DND-41 (cell line): ENCODE measurements at regions not wholly inside any gene's neighbourhood (a gene's known extent, or its start where the extent isn't known, plus 50 kb on each side); places are given as distances from the start of the nearest gene placed in this dataset.

Experiments
- ATAC-seq: fragments of 200-7000 bp; cut with Tn5 transposase; 3 replicates; pipeline ENCODE4 v1.9.1; 2021; ENCODE audit warnings: low read depth; ENCODE audit not compliant: insufficient read depth
- DNase-seq: peaks from one replicate; pipeline ENCODE4 v3.0.0-alpha.2; 2020
- H2AFZ ChIP-seq: 2 replicates; pipeline ENCODE4 v1.6.0; 2012; ENCODE audit warnings: low read depth, low read length
- H3K27ac ChIP-seq: 2 replicates; pipeline ENCODE4 v1.5.1; 2012; ENCODE audit warnings: low read length, inconsistent platforms
- H3K27me3 ChIP-seq: fragments of 200-600 bp; sonication (generic); 2 replicates; pipeline ENCODE4 v1.6.0; 2012; ENCODE audit warnings: low read length, mild to moderate bottlenecking, inconsistent platforms; ENCODE audit not compliant: insufficient read depth, poor library complexity
- H3K36me3 ChIP-seq: 2 replicates; pipeline ENCODE4 v1.5.1; 2012; ENCODE audit warnings: low read length, inconsistent platforms; ENCODE audit not compliant: insufficient read depth
- H3K4me1 ChIP-seq: 2 replicates; pipeline ENCODE4 v1.5.1; 2012; ENCODE audit warnings: mild to moderate bottlenecking, low read length; ENCODE audit not compliant: insufficient read depth
- H3K4me2 ChIP-seq: 2 replicates; pipeline ENCODE4 v1.6.0; 2012; ENCODE audit warnings: mild to moderate bottlenecking, moderate library complexity, low read length, inconsistent platforms; ENCODE audit not compliant: insufficient read depth
- H3K4me3 ChIP-seq, 2 experiments: fragments of 200-600 bp in 1 of 2; shearing (Covaris generic) in 1 of 2; 2 replicates each; pipeline ENCODE4 v1.5.1; 2012 to 2016; ENCODE audit warnings: inconsistent platforms in 2 of 2, low read length in 2 of 2, mild to moderate bottlenecking in 2 of 2, low read depth in 1 of 2, moderate library complexity in 1 of 2
- H3K79me2 ChIP-seq: 2 replicates; pipeline ENCODE4 v1.6.0; 2012; ENCODE audit warnings: low read length, inconsistent platforms; ENCODE audit not compliant: insufficient read depth
- H3K9ac ChIP-seq: 2 replicates; pipeline ENCODE4 v1.6.0; 2012; ENCODE audit warnings: low read depth, mild to moderate bottlenecking, inconsistent platforms, low read length, moderate library complexity
- H3K9me3 ChIP-seq: 2 replicates; pipeline ENCODE4 v1.5.1; 2012; ENCODE audit warnings: low read length, moderate library complexity, mild to moderate bottlenecking, inconsistent platforms; ENCODE audit not compliant: insufficient read depth, severe bottlenecking
- H4K20me1 ChIP-seq: 2 replicates; pipeline ENCODE4 v1.6.0; 2012; ENCODE audit warnings: low read length; ENCODE audit not compliant: insufficient read depth
- EZH2 ChIP-seq: IDR thresholded peaks from 3 replicates; pipeline ENCODE4 v1.6.1; 2012; ENCODE audit warnings: borderline replicate concordance, low read depth, mild to moderate bottlenecking, moderate library complexity, low read length, inconsistent platforms; ENCODE audit not compliant: severe bottlenecking
- TF ChIP-seq, protein P1 (sequence below): IDR thresholded peaks from 2 replicates; pipeline ENCODE4 v1.5.1; 2012; ENCODE audit warnings: borderline replicate concordance, low read length, moderate library complexity, mild to moderate bottlenecking; ENCODE audit not compliant: poor library complexity, severe bottlenecking; ENCODE audit errors: extremely low read depth

DNA sequence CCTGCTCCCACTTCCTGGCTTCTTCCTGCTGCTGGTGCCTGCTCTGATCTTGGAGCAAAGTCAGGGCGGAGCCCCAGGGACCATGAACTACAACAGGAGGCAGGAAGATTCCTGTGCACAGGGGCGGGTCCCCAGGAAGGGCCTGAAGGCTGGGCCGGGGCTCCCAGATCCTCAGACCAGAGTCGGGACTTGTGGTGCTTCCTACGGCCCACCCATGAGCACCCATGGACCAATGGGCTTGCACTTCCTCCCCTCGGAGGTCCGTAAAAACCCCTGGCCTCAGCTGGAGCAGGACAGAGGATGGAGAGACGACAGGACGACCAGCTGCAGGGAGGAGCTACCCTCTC is 1287.1 kb downstream of the TMEM121 start:
- H3K27me3 ChIP-seq = no peaks in the 10 kb centered on the region
- H3K4me2 ChIP-seq = no peak overlapping the region
- DNase-seq (no peak), ATAC-seq (no peak)
- no peaks in the 10 kb centered on the region for H4K20me1 ChIP-seq
- no peak overlapping the region for H3K9ac ChIP-seq
- no peak overlapping the region for H3K4me3 ChIP-seq
- 0 out of 2 replicates have a peak, but pooled peaks cover 3% of the 10 kb centered on the region for H3K4me1 ChIP-seq
- H3K79me2 ChIP-seq = no peaks in the 10 kb centered on the region
- no peaks in the 10 kb centered on the region for H3K36me3 ChIP-seq
- no peak overlapping the region for H3K27ac ChIP-seq
- TF ChIP-seq, protein P1, sequence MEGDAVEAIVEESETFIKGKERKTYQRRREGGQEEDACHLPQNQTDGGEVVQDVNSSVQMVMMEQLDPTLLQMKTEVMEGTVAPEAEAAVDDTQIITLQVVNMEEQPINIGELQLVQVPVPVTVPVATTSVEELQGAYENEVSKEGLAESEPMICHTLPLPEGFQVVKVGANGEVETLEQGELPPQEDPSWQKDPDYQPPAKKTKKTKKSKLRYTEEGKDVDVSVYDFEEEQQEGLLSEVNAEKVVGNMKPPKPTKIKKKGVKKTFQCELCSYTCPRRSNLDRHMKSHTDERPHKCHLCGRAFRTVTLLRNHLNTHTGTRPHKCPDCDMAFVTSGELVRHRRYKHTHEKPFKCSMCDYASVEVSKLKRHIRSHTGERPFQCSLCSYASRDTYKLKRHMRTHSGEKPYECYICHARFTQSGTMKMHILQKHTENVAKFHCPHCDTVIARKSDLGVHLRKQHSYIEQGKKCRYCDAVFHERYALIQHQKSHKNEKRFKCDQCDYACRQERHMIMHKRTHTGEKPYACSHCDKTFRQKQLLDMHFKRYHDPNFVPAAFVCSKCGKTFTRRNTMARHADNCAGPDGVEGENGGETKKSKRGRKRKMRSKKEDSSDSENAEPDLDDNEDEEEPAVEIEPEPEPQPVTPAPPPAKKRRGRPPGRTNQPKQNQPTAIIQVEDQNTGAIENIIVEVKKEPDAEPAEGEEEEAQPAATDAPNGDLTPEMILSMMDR = no peak
- TF ChIP-seq EZH2 = no peak
- H2AFZ ChIP-seq = no peak overlapping the region
- H3K9me3 ChIP-seq = no peaks in the 10 kb centered on the region

DNA sequence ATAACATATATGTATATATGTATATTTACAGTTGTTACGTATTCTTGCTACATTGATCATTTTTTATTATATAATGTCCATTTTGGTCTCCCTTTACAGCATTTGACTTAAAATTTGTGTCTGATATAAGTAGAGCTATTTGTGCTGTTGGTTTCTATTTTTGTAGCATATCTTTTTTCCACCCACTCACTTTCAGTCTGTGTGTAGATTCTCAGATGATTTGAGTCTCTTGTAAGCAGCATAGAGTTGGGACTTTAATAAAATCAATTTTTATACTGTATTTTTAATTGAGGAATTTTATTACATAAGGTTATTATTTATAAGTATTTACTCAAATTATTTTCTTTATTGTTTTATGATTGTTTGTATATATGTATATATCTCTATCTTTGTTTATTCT is 1293.7 kb downstream of the TMEM121 start:
- no peak overlapping the region for H3K4me3 ChIP-seq
- H3K4me1 ChIP-seq = no peaks in the 10 kb centered on the region
- no peaks in the 10 kb centered on the region for H3K79me2 ChIP-seq
- H4K20me1 ChIP-seq = no peaks in the 10 kb centered on the region
- H3K27me3 ChIP-seq = no peaks in the 10 kb centered on the region
- H3K36me3 ChIP-seq = no peaks in the 10 kb centered on the region
- DNase-seq (no peak), ATAC-seq (no peak)
- no peaks in the 10 kb centered on the region for H3K9me3 ChIP-seq
- no peak overlapping the region for H3K27ac ChIP-seq
- H3K9ac ChIP-seq = no peak overlapping the region
- no peak overlapping the region for H3K4me2 ChIP-seq
- H2AFZ ChIP-seq = no peak overlapping the region
- TF ChIP-seq, protein P1 = no peak
- no peak for TF ChIP-seq EZH2

DNA sequence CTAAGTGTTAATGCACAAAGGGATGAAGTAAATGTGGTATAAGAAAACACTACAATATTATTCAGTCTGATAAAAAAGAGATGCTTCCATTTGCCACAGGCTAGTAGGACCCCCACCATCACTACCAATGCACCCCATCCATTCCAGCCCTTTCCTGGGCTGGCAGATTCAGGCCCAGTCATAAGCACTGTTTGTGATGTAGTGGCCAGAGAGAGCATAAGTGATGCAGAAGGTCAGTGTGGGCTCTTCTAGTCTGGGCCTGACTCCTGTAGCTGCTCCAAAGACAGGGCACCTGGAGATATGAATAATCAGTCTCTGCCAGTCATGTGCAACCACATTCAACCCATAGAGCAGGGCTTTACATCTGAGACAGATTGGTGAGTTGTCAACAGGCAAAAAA is 1294.7 kb downstream of the TMEM121 start:
- DNase-seq (no peak), ATAC-seq (no peak)
- H3K4me1 ChIP-seq = no peaks in the 10 kb centered on the region
- TF ChIP-seq EZH2 = no peak
- TF ChIP-seq, protein P1 = no peak
- no peaks in the 10 kb centered on the region for H3K79me2 ChIP-seq
- H3K27me3 ChIP-seq = no peaks in the 10 kb centered on the region
- no peak overlapping the region for H3K4me3 ChIP-seq
- no peaks in the 10 kb centered on the region for H4K20me1 ChIP-seq
- no peaks in the 10 kb centered on the region for H3K36me3 ChIP-seq
- H3K27ac ChIP-seq = no peak overlapping the region
- H3K4me2 ChIP-seq = no peak overlapping the region
- H3K9ac ChIP-seq = no peak overlapping the region
- no peak overlapping the region for H2AFZ ChIP-seq
- H3K9me3 ChIP-seq = no peaks in the 10 kb centered on the region

DNA sequence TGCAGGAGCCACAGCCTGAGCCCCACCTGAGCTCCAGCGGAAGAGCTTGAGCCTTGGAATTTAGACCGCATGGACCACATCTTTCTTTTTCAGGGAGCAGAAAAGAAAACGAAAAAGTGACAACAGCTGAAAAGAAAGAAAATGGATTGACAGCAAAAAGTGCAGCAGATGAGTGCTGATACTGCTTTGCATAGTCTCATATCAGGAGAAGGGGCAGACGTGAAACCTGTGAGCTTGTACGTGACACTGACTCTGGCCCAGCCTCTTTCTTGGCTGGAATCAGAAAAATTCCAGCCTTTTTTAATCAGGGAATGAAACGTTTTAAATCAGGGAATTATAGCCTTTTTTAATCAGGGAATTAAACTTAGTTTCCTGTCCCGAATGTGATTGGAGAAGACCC is 1296.5 kb downstream of the TMEM121 start:
- Histone ChIP-seq H2AFZ (no peak overlapping the region), H3K9ac (no peak overlapping the region), H3K27me3 (no peaks in the 10 kb centered on the region), H3K4me3 (no peak overlapping the region), H3K4me2 (no peak overlapping the region), H3K27ac (no peak overlapping the region), H3K9me3 (no peaks in the 10 kb centered on the region), H3K4me1 (no peaks in the 10 kb centered on the region), H3K36me3 (no peaks in the 10 kb centered on the region), H3K79me2 (no peaks in the 10 kb centered on the region), H4K20me1 (no peaks in the 10 kb centered on the region)
- TF ChIP-seq, protein P1 = no peak
- TF ChIP-seq EZH2 = no peak
- ATAC-seq (no peak), DNase-seq (no peak)
